ENCODE measurements at regions not wholly inside any gene's neighbourhood (a gene's known extent, or its start where the extent isn't known, plus 50 kb on each side); places are given as distances from the start of the nearest gene placed in this dataset.

DNA sequence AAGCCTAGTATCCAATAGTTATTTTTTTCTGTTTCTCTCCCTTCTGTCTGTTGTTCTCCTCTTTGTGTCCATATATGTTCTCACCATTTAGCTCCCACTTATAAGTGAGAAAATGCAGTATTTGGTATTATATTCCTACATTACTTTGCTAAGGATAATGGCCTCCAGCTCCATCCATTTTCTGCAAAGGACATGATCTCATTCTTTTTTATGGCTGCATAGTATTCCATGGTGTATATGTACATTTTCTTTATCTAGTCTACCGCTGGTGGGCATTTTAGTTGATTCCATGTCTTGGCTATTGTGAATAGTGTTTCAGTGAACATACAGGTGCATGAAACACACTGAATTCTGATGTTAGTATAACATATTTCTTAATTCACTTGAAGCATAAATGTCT, 348.9 kb upstream of the TRPC7 start:
- Histone ChIP-seq H3K18ac (ENCODE audit: low read depth, low read length) (no peak overlapping the region), H2BK20ac (ENCODE audit: low read depth, low read length) (no peak overlapping the region), H3K56ac (ENCODE audit: extremely low read depth, insufficient read depth, low read length) (no peak overlapping the region), H2BK5ac (ENCODE audit: low read depth, low read length, poor library complexity, severe bottlenecking) (no peak overlapping the region), H3K27ac (ENCODE audit: insufficient read depth, low read length) (no peak overlapping the region), H2BK15ac (ENCODE audit: low read depth, low read length) (no peak overlapping the region), H2AFZ (replicated peaks; ENCODE audit: low read length, poor library complexity) (no peak overlapping the region), H2AK9ac (replicated peaks; ENCODE audit: low read depth, low read length, poor library complexity) (no peak overlapping the region), H3K14ac (replicated peaks; ENCODE audit: low read depth, low read length) (no peak overlapping the region), H4K8ac (ENCODE audit: low read depth in 2 of 2, low read length in 2 of 2) (no peak overlapping the region), H4K20me1 (ENCODE audit: insufficient read depth, low read length) (no peaks in the 10 kb centered on the region), H3K4me3 (ENCODE audit: insufficient read depth, low read depth, low read length) (no peak overlapping the region), H4K5ac (ENCODE audit: low read depth, low read length) (no peak overlapping the region), H2BK120ac (ENCODE audit: low read depth, low read length) (no peak overlapping the region), H3K79me1 (ENCODE audit: low read depth in 1 of 2, low read length in 2 of 2) (no peaks in the 10 kb centered on the region), H2AK5ac (ENCODE audit: low read depth, low read length) (no peak overlapping the region), H3K4me1 (ENCODE audit: control insufficient read depth, insufficient read depth, low read length) (no peaks in the 10 kb centered on the region), H3K9me1 (ENCODE audit: insufficient read depth, low read length) (no peaks in the 10 kb centered on the region), H3K23ac (ENCODE audit: low read depth, low read length) (no peak overlapping the region), H3K27me3 (ENCODE audit: control insufficient read depth, insufficient read depth, low read length) (no peaks in the 10 kb centered on the region), H3K4me2 (ENCODE audit: low read depth, low read length) (no peak overlapping the region), H3K36me3 (ENCODE audit: control insufficient read depth, insufficient read depth, low read length) (no peaks in the 10 kb centered on the region), H3K9ac (ENCODE audit: low read depth, low read length) (no peak overlapping the region), H3K9me3 (ENCODE audit: control insufficient read depth, insufficient read depth, low read length) (peaks cover 9% of the 10 kb centered on the region; the same call in 1 of the 2 replicates), H3K4ac (ENCODE audit: low read depth, low read length) (no peak overlapping the region), H4K91ac (ENCODE audit: insufficient read depth, low read depth, low read length) (no peak overlapping the region)
- DNase-seq (no peak), ATAC-seq (ENCODE audit: low read depth) (no peak)
- no TSS peak for BruUV-seq (replicated peaks)
- dilution Hi-C loops (cut with HindIII; ENCODE audit: low sequenced_read_pairs, unreplicated experiment) (no loop called here), in situ Hi-C loops (cut with MboI; ENCODE audit: low sequenced_read_pairs) (no loop called here), intact Hi-C loops (cut with micrococcal nuclease) (no loop called here)
- CTCF ChIA-PET, result no interaction called here
- no CpG with 5 or more reads among the region's 1 CpG for WGBS, 2 experiments (ENCODE audit: extremely low coverage in 2 of 2, insufficient read length in 1 of 2)
- TF ChIP-seq MAFK (IDR thresholded peaks at IDR 0.05; ENCODE audit: low read depth, low read length), result no peak
- no peak for TF ChIP-seq RCOR1 (IDR thresholded peaks at IDR 0.05; ENCODE audit: insufficient replicate concordance, low read length)
- TF ChIP-seq, protein P1, sequence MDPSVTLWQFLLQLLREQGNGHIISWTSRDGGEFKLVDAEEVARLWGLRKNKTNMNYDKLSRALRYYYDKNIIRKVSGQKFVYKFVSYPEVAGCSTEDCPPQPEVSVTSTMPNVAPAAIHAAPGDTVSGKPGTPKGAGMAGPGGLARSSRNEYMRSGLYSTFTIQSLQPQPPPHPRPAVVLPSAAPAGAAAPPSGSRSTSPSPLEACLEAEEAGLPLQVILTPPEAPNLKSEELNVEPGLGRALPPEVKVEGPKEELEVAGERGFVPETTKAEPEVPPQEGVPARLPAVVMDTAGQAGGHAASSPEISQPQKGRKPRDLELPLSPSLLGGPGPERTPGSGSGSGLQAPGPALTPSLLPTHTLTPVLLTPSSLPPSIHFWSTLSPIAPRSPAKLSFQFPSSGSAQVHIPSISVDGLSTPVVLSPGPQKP (IDR thresholded peaks at IDR 0.05; ENCODE audit: borderline replicate concordance, low read depth, low read length), result no peak
- no peak for TF ChIP-seq FOS (IDR thresholded peaks at IDR 0.05; ENCODE audit: low read depth, low read length)
- TF ChIP-seq USF2 (IDR thresholded peaks at IDR 0.05; ENCODE audit: low read depth, low read length), result no peak
- TF ChIP-seq BHLHE40 (IDR thresholded peaks at IDR 0.05; ENCODE audit: low read depth, low read length), result no peak
- TF ChIP-seq NFE2L2 (IDR thresholded peaks at IDR 0.05; ENCODE audit: low read depth, low read length), result no peak
- no peak for TF ChIP-seq MAZ (IDR thresholded peaks at IDR 0.05; ENCODE audit: borderline replicate concordance, low read depth, low read length)
- TF ChIP-seq RAD21 (IDR thresholded peaks at IDR 0.05; ENCODE audit: low read length), result no peak
- no peak for TF ChIP-seq SMC3 (IDR thresholded peaks at IDR 0.05; ENCODE audit: low read depth, low read length)
- TF ChIP-seq RFX5 (IDR thresholded peaks at IDR 0.05; ENCODE audit: low read depth, low read length), result no peak
- no peak for TF ChIP-seq POLR2A (IDR thresholded peaks at IDR 0.05; ENCODE audit: low read depth, low read length)
- POLR2A ChIA-PET (ENCODE audit: unreplicated experiment), result no interaction called here

Measured in IMR-90 (cell line).